ENCODE measurements at regions not wholly inside any gene's neighbourhood (a gene's known extent, or its start where the extent isn't known, plus 50 kb on each side); places are given as distances from the start of the nearest gene placed in this dataset.

GRCh38 chr10:88060762-88061161 lies 197.3 kb downstream of the PTEN start:
- no peak for DNase-seq

- DNase-seq = peak; percentile 57
These were observed 199.0 kb downstream of the PTEN start for GRCh38 chr10:88062385-88062784.

GRCh38 chr10:88062798-88063472 lies 199.5 kb downstream of the PTEN start:
- DNase-seq = no peak

- DNase-seq = no peak
These were observed 200.6 kb downstream of the PTEN start for GRCh38 chr10:88063861-88064557.

GRCh38 chr10:88064608-88065382 lies 201.4 kb downstream of the PTEN start:
- peak; percentile 89 for DNase-seq

- DNase-seq = peak; percentile 59
These were observed 202.1 kb downstream of the PTEN start for GRCh38 chr10:88065383-88066049.

- DNase-seq = peak; percentile 63
These were observed 202.9 kb downstream of the PTEN start for GRCh38 chr10:88066319-88066718.

GRCh38 chr10:88066876-88067275 lies 203.5 kb downstream of the PTEN start:
- DNase-seq = peak; percentile 88

GRCh38 chr10:88067737-88068136 lies 204.3 kb downstream of the PTEN start:
- no peak for DNase-seq

- no peak for DNase-seq
These were observed 205.9 kb downstream of the PTEN start for GRCh38 chr10:88069338-88069737.

- no peak for DNase-seq
These were observed 206.9 kb downstream of the PTEN start for GRCh38 chr10:88070080-88070880.

GRCh38 chr10:88071879-88072278 lies 208.5 kb downstream of the PTEN start:
- DNase-seq = peak; percentile 60

- DNase-seq = no peak
These were observed 210.3 kb downstream of the PTEN start for GRCh38 chr10:88073682-88074081.

GRCh38 chr10:88074971-88075370 lies 211.5 kb downstream of the PTEN start:
- DNase-seq = no peak

- no peak for DNase-seq
These were observed 212.8 kb downstream of the PTEN start for GRCh38 chr10:88076027-88076880.

GRCh38 chr10:88077977-88078376 lies 214.6 kb downstream of the PTEN start:
- DNase-seq = no peak

GRCh38 chr10:88080213-88080612 lies 216.8 kb downstream of the PTEN start:
- DNase-seq = no peak

GRCh38 chr10:88081457-88082054 lies 218.1 kb downstream of the PTEN start:
- no peak for DNase-seq

GRCh38 chr10:88082391-88082790 lies 219.0 kb downstream of the PTEN start:
- DNase-seq = no peak

- DNase-seq = no peak
These were observed 219.6 kb downstream of the PTEN start for GRCh38 chr10:88082806-88083596.
